ENCODE measurements at regions not wholly inside any gene's neighbourhood (a gene's known extent, or its start where the extent isn't known, plus 50 kb on each side); places are given as distances from the start of the nearest gene placed in this dataset.
"Not testable (repeated sequence)": the region's sequence is repeated elsewhere in the genome, so short reads cannot be mapped to it uniquely, and the experiment has no call there.

GRCh38 chr10:46095943-46096342 is 49.9 kb upstream of the MSMB start:
- not testable (repeated sequence) for H3K36me3 ChIP-seq (ENCODE audit: control insufficient read depth in 3 of 3, insufficient read depth in 3 of 3, low read length in 3 of 3); H3K27me3 ChIP-seq (ENCODE audit: control insufficient read depth in 3 of 3, insufficient read depth in 3 of 3, low read length in 3 of 3); H3K9ac ChIP-seq (ENCODE audit: low read depth in 1 of 3, low read length in 3 of 3); H3K27ac ChIP-seq (ENCODE audit: low read depth, low read length); H3K9me3 ChIP-seq (ENCODE audit: control insufficient read depth in 3 of 3, low read length in 3 of 3); H3K4me1 ChIP-seq (ENCODE audit: control insufficient read depth in 3 of 3, insufficient read depth in 3 of 3, low read length in 3 of 3); H3K4me3 ChIP-seq (ENCODE audit: low read length in 3 of 3)

DNA sequence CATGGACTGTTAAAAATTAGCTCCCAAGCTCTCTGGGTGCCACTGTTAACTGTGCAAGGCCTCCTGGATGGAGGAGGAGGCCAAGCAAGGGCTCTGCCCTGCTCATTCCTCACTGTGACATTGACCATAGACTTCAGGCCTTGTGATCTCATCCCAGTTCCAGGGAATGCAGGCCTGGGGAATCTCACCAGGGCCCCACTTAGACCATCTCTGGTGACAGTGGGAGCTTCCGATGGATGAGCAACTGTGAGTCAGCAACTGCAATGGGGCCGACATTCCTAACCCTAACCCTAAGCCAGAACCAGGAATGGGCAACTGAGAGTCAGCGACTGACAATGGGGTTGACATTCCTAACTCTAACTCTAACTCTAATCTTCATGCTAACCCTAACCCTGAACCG is 50.4 kb upstream of the MSMB start:
- Histone ChIP-seq H3K9me3 (ENCODE audit: control insufficient read depth in 3 of 3, low read length in 3 of 3) (no peaks in the 10 kb centered on the region), H3K27ac (ENCODE audit: low read depth, low read length) (no peak overlapping the region), H3K9ac (ENCODE audit: low read depth in 1 of 3, low read length in 3 of 3) (no peak overlapping the region), H3K4me1 (ENCODE audit: control insufficient read depth in 3 of 3, insufficient read depth in 3 of 3, low read length in 3 of 3) (no peaks in the 10 kb centered on the region), H3K4me3 (ENCODE audit: low read length in 3 of 3) (no peak overlapping the region), H3K36me3 (ENCODE audit: control insufficient read depth in 3 of 3, insufficient read depth in 3 of 3, low read length in 3 of 3) (no peaks in the 10 kb centered on the region), H3K27me3 (ENCODE audit: control insufficient read depth in 3 of 3, insufficient read depth in 3 of 3, low read length in 3 of 3) (peaks cover 0 to 7% (median 0%) of the 10 kb centered on the region in 3 donors)

DNA sequence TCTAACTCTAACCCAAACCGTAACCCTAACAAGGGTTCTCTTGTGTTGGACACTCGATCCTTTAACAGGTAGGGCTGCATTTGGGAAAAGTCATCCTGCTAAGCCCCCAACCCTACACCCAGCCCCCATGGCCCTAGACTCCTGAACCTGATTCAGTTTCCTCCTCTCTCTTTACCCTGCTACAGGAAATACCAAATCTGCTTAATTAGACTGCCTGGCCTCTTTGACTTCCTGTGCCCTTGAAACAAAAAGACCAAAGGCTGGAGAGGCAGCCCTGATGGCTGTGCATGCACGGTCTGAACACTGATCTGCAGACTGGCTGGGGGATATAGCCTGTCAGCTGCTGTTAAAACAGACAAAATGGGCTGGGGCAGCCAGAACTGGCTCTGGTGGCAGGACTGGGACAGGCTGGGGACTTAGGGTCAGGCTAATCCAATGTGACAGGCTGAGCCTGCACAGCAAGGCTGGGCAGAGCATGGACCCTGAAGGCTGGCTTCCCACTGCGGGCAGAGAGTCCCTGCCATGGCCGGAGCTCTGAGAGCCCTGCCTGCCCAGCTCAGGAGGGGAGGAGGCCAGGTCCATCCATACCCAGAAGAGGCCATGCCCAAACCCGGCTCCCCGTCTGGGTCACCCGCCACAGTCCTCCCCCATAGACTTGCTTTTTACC is 51.0 kb upstream of the MSMB start:
- peaks cover 0 to 7% (median 0%) of the 10 kb centered on the region in 3 donors for H3K27me3 ChIP-seq (ENCODE audit: control insufficient read depth in 3 of 3, insufficient read depth in 3 of 3, low read length in 3 of 3)
- H3K36me3 ChIP-seq (ENCODE audit: control insufficient read depth in 3 of 3, insufficient read depth in 3 of 3, low read length in 3 of 3), result no peaks in the 10 kb centered on the region
- H3K4me1 ChIP-seq (ENCODE audit: control insufficient read depth in 3 of 3, insufficient read depth in 3 of 3, low read length in 3 of 3), result no peaks in the 10 kb centered on the region
- no peak overlapping the region for H3K4me3 ChIP-seq (ENCODE audit: low read length in 3 of 3)
- no peak overlapping the region for H3K9ac ChIP-seq (ENCODE audit: low read depth in 1 of 3, low read length in 3 of 3)
- no peak overlapping the region for H3K27ac ChIP-seq (ENCODE audit: low read depth, low read length)
- no peaks in the 10 kb centered on the region for H3K9me3 ChIP-seq (ENCODE audit: control insufficient read depth in 3 of 3, low read length in 3 of 3)

GRCh38 chr10:46097576-46098317 is 51.7 kb upstream of the MSMB start:
- H3K4me1 ChIP-seq (ENCODE audit: control insufficient read depth in 3 of 3, insufficient read depth in 3 of 3, low read length in 3 of 3), result no peaks in the 10 kb centered on the region
- no peak overlapping the region for H3K27ac ChIP-seq (ENCODE audit: low read depth, low read length)
- H3K9ac ChIP-seq (ENCODE audit: low read depth in 1 of 3, low read length in 3 of 3), result no peak overlapping the region

DNA sequence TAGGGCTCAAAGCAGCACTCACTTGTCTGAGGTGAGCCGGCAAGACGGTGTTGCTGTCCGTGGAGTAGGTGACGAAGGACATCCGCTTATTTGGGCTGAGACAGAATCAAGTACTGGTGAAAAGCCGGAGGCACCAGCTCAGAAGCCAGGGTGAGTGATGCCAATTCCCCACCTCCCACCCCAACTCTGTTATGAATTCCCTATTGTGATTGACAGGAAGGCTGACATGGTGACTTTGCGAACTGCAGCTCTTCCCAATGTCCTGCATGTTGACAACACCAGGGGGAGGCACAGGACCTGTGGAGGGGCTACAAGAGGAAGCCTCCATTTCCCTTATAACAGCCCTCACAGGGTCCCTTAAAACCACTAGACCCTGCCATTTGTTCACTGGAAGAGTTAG is 52.3 kb upstream of the MSMB start:
- H3K4me3 ChIP-seq (ENCODE audit: low read length in 3 of 3), result no peak overlapping the region
- no peaks in the 10 kb centered on the region for H3K36me3 ChIP-seq (ENCODE audit: control insufficient read depth in 3 of 3, insufficient read depth in 3 of 3, low read length in 3 of 3)
- no peak overlapping the region for H3K9ac ChIP-seq (ENCODE audit: low read depth in 1 of 3, low read length in 3 of 3)
- no peaks in the 10 kb centered on the region for H3K9me3 ChIP-seq (ENCODE audit: control insufficient read depth in 3 of 3, low read length in 3 of 3)
- no peaks in the 10 kb centered on the region for H3K4me1 ChIP-seq (ENCODE audit: control insufficient read depth in 3 of 3, insufficient read depth in 3 of 3, low read length in 3 of 3)
- no peak overlapping the region for H3K27ac ChIP-seq (ENCODE audit: low read depth, low read length)
- peaks cover 0 to 7% (median 0%) of the 10 kb centered on the region in 3 donors for H3K27me3 ChIP-seq (ENCODE audit: control insufficient read depth in 3 of 3, insufficient read depth in 3 of 3, low read length in 3 of 3)

More at GRCh38 chr10:46097576-46098317, 51.7 kb upstream of the MSMB start:
- Histone ChIP-seq H3K4me3 (ENCODE audit: low read length in 3 of 3) (no peak overlapping the region), H3K36me3 (ENCODE audit: control insufficient read depth in 3 of 3, insufficient read depth in 3 of 3, low read length in 3 of 3) (no peaks in the 10 kb centered on the region), H3K27me3 (ENCODE audit: control insufficient read depth in 3 of 3, insufficient read depth in 3 of 3, low read length in 3 of 3) (peaks cover 0 to 7% (median 0%) of the 10 kb centered on the region in 3 donors), H3K9me3 (ENCODE audit: control insufficient read depth in 3 of 3, low read length in 3 of 3) (no peaks in the 10 kb centered on the region)

GRCh38 chr10:46098925-46099324 is 52.9 kb upstream of the MSMB start:
- H3K27me3 ChIP-seq (ENCODE audit: control insufficient read depth in 3 of 3, insufficient read depth in 3 of 3, low read length in 3 of 3); H3K9ac ChIP-seq (ENCODE audit: low read depth in 1 of 3, low read length in 3 of 3); H3K27ac ChIP-seq (ENCODE audit: low read depth, low read length); H3K36me3 ChIP-seq (ENCODE audit: control insufficient read depth in 3 of 3, insufficient read depth in 3 of 3, low read length in 3 of 3); H3K4me1 ChIP-seq (ENCODE audit: control insufficient read depth in 3 of 3, insufficient read depth in 3 of 3, low read length in 3 of 3); H3K4me3 ChIP-seq (ENCODE audit: low read length in 3 of 3); H3K9me3 ChIP-seq (ENCODE audit: control insufficient read depth in 3 of 3, low read length in 3 of 3): not testable (repeated sequence)

DNA sequence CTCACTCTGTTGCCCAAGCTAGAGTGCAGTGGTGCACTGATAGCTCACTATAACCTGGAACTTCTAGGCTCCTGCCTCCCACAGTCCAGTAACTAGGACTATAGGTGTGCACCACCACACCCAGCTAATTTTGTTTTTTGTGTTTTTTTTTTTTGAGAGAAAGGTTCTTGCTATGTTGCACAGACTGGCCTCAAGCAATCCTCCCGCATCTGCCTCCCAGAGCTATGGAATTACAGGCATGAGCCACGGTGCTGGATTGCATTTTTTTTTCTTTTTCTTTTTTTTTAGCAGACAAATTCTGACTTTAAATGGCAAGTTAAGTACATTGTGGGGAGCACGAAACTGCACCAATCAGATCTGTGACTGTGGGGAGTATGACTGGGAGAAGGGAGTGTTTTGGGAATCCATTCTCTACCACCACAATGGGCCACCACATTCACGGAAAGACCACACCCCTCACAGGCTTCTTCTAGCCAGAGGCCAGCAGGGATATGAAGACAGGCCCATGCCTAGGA is 58.1 kb upstream of the MSMB start:
- Histone ChIP-seq H3K27me3 (ENCODE audit: control insufficient read depth in 3 of 3, insufficient read depth in 3 of 3, low read length in 3 of 3) (peaks cover 0 to 5% (median 3%) of the 10 kb centered on the region in 3 donors), H3K27ac (ENCODE audit: low read depth, low read length) (no peak overlapping the region), H3K4me3 (ENCODE audit: low read length in 3 of 3) (no peak overlapping the region), H3K4me1 (ENCODE audit: control insufficient read depth in 3 of 3, insufficient read depth in 3 of 3, low read length in 3 of 3) (peaks cover 9% of the 10 kb centered on the region in 3 donors), H3K9me3 (ENCODE audit: control insufficient read depth in 3 of 3, low read length in 3 of 3) (no peaks in the 10 kb centered on the region), H3K9ac (ENCODE audit: low read depth in 1 of 3, low read length in 3 of 3) (no peak overlapping the region), H3K36me3 (ENCODE audit: control insufficient read depth in 3 of 3, insufficient read depth in 3 of 3, low read length in 3 of 3) (no peaks in the 10 kb centered on the region)

DNA sequence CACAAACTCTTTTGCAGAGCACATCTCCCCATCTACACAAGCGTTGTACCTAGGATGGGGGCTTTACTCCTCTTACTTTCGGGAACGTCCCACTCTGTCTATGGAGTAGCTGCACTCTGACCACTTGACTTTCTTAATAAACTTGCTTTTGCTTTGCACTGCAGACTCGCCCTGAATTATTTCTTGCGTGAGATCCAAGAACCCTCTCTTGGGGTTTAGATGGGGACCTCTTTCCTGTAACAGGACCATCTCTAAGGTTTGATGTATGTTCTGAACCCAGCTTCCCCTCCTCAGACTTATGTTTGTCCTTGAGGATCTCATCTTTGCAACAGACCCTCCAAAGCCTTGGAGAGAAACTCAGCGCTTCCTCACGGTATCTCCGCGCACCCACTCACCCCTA is 59.3 kb upstream of the MSMB start:
- not testable (repeated sequence) for H3K27me3 ChIP-seq (ENCODE audit: control insufficient read depth in 3 of 3, insufficient read depth in 3 of 3, low read length in 3 of 3); H3K9me3 ChIP-seq (ENCODE audit: control insufficient read depth in 3 of 3, low read length in 3 of 3); H3K9ac ChIP-seq (ENCODE audit: low read depth in 1 of 3, low read length in 3 of 3); H3K4me3 ChIP-seq (ENCODE audit: low read length in 3 of 3); H3K36me3 ChIP-seq (ENCODE audit: control insufficient read depth in 3 of 3, insufficient read depth in 3 of 3, low read length in 3 of 3); H3K4me1 ChIP-seq (ENCODE audit: control insufficient read depth in 3 of 3, insufficient read depth in 3 of 3, low read length in 3 of 3); H3K27ac ChIP-seq (ENCODE audit: low read depth, low read length)

GRCh38 chr10:46105856-46106409 is 59.9 kb upstream of the MSMB start:
- Histone ChIP-seq H3K4me3 (ENCODE audit: low read length in 3 of 3) (peak overlapping the region; percentile 14 to 90 (median 69)), H3K9ac (ENCODE audit: low read depth in 1 of 3, low read length in 3 of 3) (peak overlapping the region in 1 of 3 donors; percentile 74)
- not testable (repeated sequence) for H3K27ac ChIP-seq (ENCODE audit: low read depth, low read length); H3K36me3 ChIP-seq (ENCODE audit: control insufficient read depth in 3 of 3, insufficient read depth in 3 of 3, low read length in 3 of 3); H3K27me3 ChIP-seq (ENCODE audit: control insufficient read depth in 3 of 3, insufficient read depth in 3 of 3, low read length in 3 of 3); H3K4me1 ChIP-seq (ENCODE audit: control insufficient read depth in 3 of 3, insufficient read depth in 3 of 3, low read length in 3 of 3); H3K9me3 ChIP-seq (ENCODE audit: control insufficient read depth in 3 of 3, low read length in 3 of 3)

Data from skeletal muscle tissue (tissue), 3 donors.